DMS114 treated with DMSO at 0.1 percent for 48 hours (cell line): ENCODE measurements at regions not wholly inside any gene's neighbourhood (a gene's known extent, or its start where the extent isn't known, plus 50 kb on each side); places are given as distances from the start of the nearest gene placed in this dataset.

Experiments used
- DNase-seq: peaks from one replicate; lab custom pipeline; 2025; ENCODE audit not compliant: unreplicated experiment; lab: John Stamatoyannopoulos, UW

DNA sequence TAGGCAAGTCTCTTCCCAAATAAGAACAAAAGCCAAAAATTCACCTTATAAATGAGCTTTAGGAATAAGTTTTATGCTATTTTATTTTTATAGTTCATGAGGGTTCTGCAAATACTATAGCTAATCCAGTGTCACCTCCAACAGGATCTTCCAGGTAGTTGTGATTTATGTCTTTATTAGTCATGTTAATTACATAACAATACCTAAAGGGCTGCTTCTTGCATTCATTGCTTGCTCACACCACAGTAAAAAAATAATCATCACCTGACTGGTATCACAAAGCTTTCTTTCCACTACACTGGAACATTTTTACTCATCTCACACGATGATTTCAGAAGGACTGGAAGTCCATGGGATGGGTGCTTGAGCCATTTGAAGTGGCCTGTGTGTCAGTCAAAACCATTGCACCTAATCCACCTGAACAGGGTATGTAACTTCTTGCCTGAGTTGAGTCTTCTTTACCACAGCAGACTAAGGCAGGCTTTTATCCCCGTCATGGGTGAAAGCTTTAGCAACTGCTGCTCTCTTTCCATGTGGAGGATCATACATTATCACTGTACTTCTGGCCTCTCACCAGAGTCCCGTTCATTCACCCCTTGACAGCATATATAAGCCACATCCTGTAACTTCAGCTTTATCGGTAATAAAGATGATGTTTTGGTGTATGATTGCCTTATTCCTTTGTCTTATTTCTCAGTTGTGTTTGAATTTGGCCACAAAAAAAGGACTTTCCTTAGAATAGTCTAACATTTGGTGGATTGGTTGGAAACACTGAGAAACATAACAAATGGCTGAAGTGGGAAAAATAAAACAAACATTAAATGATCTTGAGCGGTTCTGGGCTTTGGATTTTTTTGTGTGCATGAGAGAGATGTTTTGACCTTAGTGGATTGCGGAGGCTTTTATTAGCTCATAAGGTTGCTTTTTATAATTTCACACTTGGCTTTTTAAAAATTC, 382.6 kb upstream of the THBS1 start:
- no peak for DNase-seq

DNA sequence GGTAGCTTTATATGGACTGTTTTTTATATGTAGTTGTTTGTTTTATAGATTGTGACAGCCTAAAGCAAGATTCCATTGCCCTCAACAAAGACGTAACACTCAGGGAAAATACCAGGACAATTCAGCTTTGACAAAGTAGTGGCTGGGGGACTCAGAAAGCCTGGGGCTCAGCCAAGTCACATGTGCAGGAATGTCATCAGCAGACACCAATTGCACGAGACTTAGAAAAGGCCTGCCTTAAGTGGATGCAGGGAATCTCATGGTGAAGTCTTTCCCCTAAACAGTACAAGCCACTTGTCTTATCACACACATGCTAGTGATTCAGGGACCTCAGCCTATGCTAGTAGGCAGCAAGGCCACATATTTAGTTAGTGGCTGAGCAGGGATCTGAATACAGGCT, 381.8 kb upstream of the THBS1 start:
- no peak for DNase-seq

DNA sequence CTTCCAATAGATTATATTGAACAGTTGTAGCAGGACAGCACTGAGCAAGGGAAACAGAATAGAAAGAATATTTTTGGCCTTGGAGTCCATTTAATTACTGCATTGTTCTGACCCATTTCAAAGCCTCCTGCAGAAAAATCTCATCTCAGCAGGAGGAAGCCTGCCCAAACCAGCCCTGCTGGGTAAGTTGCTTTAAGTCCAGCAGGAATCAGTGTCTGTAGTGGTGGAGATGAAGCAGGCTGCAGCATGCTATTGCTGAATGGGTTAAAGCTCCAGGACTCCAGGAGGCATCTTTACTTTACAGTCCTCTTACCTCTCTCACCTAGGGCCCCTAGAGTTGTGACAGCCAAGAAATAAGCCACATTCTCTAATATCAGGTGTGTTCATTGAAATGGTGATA, 380.3 kb upstream of the THBS1 start:
- no peak for DNase-seq

DNA sequence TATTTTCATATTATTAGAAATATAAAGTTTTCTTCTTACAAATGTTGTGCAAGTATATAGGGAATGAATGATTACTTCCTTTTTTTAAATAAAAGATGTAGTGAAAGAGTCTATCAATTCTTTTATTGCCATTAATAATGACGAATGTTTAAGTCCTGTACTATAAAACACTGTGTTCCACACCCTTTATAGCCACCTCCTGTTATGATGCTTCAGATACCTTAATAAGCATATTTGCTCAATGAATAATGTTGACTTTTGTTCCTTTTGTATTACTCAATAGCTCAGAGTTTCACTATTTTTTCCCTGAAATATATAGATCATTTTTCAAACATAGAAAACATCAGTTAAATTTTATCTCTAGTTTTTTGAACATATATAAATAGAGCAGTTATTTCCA, 378.2 kb upstream of the THBS1 start:
- DNase-seq, result no peak

DNA sequence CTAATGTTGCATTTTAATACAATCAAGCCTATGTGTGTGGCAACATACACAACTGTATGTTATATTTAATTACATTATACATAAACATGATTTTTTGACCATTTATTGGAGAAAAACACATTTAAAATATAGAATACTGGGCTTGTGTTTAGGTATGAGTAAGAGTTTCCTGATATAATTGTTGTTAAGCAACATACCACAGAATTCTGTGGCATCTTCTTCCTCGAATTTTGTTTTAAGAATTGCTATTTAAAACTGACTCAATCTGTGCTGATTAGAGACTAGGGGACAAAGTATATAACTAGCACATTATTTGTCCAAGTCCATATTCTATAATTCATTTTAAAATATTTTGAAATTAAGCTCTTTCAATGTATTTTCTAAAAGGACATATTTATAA, 376.8 kb upstream of the THBS1 start:
- no peak for DNase-seq

DNA sequence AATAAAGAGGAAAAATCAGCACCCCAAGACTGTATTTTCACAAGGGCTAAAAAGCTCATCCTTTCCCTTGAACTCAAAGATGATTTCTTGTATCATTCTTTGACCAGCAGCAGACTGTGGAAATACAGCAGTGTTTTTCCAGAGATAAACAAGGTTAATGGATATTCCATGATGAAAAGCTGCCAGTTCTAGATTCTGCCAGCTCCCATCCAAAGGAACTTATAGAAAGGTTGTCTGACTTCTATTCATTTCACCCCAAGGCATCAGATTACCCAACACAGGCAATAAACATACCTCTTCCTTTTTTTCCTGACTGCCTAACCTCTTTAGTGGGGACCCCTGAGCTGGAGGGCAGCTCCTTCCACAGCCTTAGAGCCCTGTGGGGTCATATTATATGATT, 375.8 kb upstream of the THBS1 start:
- DNase-seq, result no peak

DNA sequence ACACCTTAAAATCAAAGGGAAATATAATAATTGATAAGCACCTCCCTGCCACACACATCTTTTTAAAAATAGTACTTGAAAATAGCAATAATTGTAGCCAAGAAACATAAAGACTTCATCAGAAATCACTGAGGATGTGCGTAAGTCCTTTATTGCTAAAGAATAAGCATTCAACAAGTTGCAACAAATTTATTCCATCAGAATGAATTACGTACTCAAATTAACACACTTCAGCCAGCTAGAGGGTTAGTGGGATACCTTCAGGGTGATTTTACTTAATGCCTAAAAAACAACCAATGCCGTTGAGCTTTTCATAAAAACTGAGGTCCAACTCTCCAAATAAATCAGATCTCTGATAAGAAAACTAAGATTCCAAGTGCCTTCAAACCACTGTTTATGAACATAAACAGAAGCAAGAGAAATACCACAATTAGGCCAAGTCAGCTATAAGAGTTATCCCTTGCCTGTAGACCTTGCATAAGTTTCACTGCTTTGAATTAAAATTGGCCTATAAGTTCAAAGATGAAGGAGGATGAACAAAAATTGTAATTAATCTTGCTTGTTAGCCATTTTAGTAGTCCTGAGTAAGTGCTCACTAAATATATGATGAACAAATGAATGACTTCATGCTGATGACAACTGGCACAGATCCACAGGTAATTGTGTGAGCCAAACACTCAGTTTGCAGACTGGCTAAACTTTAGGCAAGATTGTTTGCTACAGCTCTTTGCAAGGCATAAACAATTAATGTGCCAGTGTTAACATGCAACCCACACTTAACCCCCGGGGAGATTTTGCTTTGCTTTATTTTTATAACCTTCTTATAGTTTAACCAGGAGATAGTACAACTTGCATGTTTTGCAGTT, 375.1 kb upstream of the THBS1 start:
- no peak for DNase-seq

DNA sequence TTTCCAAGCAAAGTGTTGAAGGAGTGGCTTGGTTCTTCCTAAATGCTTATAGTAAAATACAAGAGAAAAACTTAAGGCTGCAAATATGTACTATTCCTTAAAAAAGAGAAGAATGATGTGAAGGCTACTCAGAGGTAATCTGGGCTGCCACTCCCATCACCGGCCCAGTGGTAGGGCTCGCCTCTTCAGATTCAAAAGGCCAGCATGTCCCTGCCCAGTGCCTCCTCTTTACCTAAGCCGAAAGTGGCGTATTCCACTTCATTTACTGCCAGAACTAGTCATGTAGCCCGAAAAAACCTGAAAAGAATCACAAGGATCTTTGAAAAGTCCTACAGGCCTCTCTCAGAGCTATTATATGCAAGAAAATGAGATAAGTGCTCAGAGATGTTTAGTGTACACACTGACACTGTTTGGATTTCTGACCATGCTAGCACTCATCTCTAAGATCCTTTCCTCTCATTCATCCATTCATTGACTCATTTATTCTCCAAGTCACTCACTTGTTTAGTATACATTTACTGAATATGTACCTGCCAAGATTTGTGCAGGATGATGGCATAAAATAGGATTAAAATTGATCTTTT, 373.3 kb upstream of the THBS1 start:
- DNase-seq, result no peak

DNA sequence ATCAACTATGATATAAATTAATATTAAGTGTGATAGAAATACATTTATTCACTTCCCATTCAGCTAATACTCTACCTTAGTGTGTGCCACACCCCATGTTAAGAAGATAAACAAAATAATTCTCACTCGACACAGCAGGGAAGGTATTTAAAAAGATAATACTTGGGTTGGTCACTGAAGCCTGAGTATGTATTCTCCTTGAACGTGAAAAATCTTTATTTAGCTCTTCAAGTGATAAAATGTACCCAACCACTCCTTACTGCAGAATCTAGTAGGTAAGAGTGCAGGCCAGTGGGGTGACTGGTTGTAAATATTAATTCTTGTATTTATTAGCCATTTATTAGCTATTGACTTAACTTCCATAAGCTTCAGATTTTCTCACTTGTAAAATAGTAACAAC, 372.7 kb upstream of the THBS1 start:
- no peak for DNase-seq

DNA sequence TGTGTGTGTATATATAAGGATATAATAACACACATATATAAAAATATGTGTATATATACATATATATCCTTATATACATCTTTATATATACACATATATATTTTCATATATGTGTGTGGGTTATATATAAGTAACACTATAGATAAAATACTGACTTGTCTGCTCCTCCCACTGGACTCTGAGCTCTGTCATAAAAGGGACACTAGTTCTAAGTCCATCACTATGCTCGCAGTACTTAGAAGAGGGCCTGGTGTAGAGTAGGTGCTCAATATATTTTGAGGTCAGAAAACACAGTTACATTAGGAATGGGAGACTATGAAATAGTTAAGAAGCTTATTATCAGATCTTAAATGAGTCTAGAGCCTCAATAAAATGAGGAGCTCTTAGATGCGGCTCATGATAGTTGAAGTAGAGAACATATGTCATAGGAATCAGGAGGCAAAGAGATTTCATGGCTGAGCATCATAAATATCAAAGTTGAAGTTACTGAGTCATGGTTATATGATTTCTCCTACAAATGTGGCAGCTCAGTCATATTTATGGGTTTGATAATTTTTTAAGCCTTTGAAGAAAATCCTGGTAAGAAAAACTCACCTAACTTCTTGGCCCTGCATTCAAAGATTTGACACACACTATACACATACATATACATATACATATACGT, 371.2 kb upstream of the THBS1 start:
- no peak for DNase-seq

DNA sequence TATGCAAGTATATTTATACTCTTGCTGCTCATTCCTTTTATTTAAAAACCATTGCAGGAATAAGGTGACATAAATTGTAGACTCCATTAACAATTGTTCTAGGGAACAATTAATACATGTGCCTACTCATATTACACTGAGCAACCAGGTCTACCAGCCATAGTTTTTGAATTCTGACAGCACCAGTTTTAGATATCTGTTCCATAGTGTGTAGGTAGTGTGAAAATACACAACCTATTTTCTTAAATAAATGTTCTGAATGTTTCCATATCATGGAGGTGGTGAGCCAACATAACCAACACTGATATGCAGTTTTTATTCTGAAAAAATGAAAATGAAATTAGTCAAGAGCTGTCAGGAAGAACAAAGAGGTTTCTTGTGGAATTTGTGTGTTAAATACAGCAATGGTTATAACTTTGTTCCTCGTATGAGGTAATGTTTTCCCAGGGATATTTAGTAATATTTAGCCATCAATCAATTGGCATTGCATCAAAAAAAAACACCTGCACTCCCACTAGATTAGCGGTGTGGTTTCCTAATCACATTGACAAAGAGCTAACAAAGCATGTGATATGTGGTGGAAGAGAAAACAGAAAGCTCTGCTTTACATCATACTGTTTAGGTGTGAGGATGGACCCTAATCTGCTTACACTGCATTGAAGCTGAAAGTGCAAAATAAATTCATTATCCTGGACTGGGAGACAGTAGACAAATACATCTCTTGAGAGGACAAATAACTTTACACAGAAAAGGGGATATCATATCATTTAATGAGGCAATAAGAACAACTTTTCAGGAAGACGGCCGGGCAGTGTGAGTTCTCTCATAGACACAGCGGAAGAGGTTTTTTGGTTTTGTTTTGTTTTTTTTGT, 369.5 kb upstream of the THBS1 start:
- DNase-seq, result no peak

DNA sequence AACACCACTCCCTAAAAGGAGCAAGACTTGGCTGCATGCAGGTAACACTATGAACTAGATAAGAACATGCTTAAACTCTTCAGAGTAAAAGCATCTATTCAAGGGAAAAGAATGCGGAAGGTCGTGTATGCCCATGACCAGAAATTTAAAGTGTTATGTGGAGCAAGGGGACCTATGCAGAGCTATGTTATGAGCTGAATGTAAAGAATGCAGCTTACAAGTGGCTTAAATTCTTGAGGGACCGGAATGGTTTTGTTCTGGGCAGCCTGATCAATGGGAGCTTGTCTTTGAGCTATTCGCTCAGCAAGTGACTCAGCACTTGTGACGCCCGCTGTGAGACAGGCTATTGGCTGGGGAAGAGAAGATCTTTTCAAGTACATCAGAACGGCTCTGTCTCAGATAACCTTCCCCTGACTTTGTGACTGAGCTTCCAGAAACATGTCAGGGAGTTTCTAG, 367.5 kb upstream of the THBS1 start:
- no peak for DNase-seq

DNA sequence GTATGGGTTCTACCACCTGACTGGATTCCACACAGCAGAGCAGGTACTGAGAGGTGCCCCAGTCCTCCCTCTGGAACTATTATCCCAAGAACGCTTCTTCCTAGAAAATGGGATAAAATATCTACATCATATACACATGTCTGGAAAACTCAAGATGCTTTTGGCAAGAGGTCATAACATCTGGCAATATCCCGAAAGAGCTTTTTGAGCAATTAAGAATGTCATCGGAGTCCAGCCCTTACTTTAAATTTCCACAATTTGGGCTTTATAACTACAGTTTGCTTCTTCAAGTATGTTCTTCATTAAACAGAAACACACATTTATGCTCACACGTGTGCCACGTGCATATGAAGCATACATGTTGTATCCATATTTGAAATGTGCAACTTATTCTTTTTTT, 365.9 kb upstream of the THBS1 start:
- no peak for DNase-seq

DNA sequence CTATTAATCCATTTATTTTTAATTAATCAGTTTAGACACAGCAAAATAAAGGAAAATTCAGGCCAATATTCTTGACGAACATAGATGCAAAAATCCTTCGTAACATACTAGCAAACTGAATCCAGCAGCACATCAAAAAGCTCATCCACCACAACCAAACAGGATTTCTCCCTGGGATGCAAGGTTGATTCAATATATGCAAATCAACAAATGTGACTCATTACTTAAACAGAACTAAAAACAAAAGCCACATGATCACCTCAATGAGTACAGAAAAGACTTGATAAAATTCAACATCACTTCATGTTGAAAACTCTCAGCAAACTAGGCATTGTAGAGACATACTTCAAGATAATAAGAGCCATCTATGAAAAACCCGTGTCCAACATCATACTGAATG, 364.1 kb upstream of the THBS1 start:
- DNase-seq, result no peak

DNA sequence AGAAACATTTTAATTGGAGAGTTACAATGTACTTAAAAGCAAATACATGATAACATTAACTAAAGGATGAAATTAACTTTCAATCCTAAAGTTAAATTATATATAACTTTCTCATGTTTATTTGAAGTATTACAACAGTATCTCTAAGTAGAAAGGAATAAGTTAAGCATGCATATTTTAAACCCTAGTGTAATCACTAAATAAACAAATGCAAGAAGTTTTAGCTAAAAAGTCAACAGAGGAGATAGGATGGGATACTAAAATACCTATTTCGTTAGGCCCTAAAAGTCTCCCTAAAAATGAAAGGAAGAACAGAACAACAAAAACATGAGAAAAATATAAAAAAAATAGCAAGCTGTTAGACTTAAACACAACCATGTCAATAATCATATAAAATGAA, 361.3 kb upstream of the THBS1 start:
- DNase-seq, result no peak

DNA sequence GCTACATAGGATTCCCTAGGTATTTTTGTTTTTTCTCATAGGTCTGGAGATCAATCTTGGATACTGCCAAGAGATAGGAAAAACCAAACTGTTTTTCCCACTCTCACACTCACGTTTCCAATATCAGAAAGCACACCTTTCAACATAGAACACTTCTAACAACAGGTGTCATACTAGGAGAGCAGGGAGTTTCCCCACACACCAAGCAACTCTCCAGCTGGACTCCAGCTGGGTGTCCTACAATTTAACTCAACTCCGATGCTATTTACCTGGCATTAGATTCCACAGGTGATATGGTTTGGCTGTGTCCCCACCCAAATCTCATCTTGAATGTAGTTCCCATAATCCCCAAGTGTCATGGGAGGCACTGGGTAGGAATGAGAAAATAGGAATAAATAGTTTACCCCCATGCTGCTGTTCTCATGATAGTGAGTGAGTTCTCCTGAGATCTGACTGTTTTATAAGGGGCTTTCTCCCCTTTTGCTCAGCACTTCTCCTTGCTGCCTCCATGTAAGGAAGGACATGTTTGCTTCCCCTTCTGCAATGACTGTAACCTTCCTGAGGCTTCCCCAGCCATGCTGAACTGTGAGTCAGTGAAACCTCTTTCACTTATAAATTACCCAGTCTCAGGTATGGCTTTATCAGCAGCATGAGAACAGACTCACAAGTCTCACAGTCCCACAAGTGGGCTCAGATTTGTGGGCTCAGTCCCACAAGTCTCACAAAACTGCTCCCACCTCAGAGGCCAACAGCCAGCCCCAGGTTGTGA, 354.5 kb upstream of the THBS1 start:
- no peak for DNase-seq

DNA sequence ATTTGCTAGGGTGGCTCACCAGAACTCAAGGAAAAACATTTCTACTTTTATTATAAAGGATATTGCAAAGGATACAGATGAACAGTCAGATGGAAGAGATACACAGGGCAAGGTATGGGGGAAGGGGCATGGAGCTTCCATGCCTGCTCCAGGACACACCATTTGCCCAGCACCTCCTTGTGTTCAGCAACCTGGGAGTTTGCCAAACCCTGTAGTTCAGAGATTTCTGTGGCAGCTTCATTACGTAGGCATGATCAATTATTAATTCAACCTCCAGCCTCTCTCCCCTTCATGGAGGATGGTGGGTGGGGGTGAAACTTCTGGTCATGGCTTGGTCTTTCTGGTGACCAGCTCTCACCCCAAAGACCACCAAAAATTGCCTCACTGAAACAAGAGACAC, 353.9 kb upstream of the THBS1 start:
- no peak for DNase-seq

DNA sequence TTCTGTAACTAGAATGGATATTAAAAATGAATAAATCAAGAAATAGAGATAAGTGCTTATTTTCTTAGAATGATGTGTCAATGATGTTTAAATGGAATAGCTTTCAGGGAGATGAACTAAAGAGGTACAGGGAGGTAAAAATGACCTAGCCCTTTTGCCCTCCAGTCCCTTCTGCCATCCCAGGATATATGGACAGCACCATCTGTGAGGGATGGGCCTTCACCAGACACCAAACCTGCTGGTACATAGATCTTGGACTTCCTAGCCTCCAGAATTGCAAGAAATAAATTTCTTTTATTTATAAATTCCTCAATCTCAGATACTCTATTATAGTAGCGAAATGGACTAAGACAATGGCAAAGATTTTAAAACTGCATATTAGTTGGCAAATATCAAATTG, 352.0 kb upstream of the THBS1 start:
- no peak for DNase-seq

DNA sequence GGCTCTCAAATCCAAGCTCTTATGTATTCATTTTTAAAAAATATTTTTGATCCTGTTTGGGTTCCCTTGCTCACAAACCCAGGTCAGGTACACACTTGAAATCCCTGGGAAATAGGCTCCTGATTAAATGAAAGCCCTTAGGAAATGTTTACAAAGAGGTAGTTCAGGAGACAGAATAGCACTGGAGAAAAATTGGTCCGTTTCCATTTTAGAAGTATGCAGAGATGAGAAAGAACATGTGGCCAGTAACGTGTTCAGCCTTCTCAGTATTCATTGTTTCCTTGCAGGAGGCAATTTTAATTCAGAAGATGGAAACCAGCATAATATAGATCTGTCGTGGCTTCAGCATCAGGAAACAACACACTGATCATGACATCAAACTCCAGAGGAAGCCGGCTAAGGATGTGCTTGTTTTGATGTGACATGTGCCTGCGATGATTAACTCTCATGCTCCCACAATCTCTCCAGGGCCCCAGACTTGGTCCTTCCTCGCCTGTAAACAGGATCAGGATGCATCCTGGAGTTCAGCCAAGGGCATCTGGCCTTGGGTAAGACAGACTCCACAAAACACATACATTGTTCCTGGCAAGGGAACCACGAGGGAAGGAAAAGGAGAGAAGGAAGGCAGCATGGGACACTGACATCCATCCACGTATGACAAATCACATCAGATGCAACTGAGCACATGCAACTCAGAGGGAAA, 350.5 kb upstream of the THBS1 start:
- no peak for DNase-seq
